K562 (cell line): ENCODE measurements at regions not wholly inside any gene's neighbourhood (a gene's known extent, or its start where the extent isn't known, plus 50 kb on each side); places are given as distances from the start of the nearest gene placed in this dataset.

Experiments
- ATAC-seq: fragments of 200-7000 bp; cut with Tn5 transposase; 3 replicates; pipeline ENCODE4 v1.9.1; 2020; ENCODE audit warnings: moderate library complexity
- BruUV-seq: library from RNA; stranded (reverse); fragments of 400-500 nt; replicated peaks from 2 replicates; lab custom pipeline; 2021; lab: Mats Ljungman, UMichigan
- CTCF ChIA-PET: fragments of 300-600 bp; formaldehyde crosslinking; extraction: SDS; loops from one replicate; lab custom pipeline; 2021; ENCODE audit warnings: low intra/inter-chr PET ratio; lab: Yijun Ruan, JAX
- POLR2A ChIA-PET: fragments of 300-600, 350-650 bp; sonication (Branson Sonifier 250); formaldehyde crosslinking; extraction: SDS; loops from one replicate; lab custom pipeline; 2021; ENCODE audit warnings: antibody characterized with exemption, inconsistent platforms; lab: Yijun Ruan, JAX
- DNase-seq, 4 experiments: peaks; one replicate each; pipeline versions ENCODE4 v3.0.0 to v3.0.0-alpha.2; 2011 to 2018; ENCODE audit warnings: low spot score in 3 of 4, mixed read lengths in 3 of 4; ENCODE audit errors: extremely low read depth in 1 of 4
- FAIRE-seq: peaks from 2 replicates; lab custom pipeline; 2011; peaks lifted over from hg19 to GRCh38; lab: Jason Lieb, UNC
- H2AFZ ChIP-seq: 2 replicates; pipeline ENCODE4 v1.6.0; 2011; ENCODE audit warnings: low read depth, low read length, control low read depth, inconsistent platforms
- H3K27ac ChIP-seq: fragments of 200-600 bp; 3 replicates; pipeline ENCODE4 v1.8.0; 2011; ENCODE audit warnings: low read depth, mild to moderate bottlenecking, control low read depth, inconsistent platforms, low read length, moderate library complexity, mixed read lengths; ENCODE audit errors: extremely low read depth
- H3K27me3 ChIP-seq, 2 experiments: fragments of 300-600 bp in 1 of 2; 2 replicates in 1 of 2; 3 replicates in 1 of 2; pipeline versions ENCODE4 v1.6.0 to v1.8.0; 2011; ENCODE audit warnings: inconsistent platforms in 2 of 2, low read length in 2 of 2, mild to moderate bottlenecking in 1 of 2, mixed read lengths in 1 of 2, moderate library complexity in 1 of 2; ENCODE audit not compliant: control insufficient read depth in 2 of 2, insufficient read depth in 2 of 2
- H3K36me3 ChIP-seq: fragments of 300-600 bp; 3 replicates; pipeline ENCODE4 v1.8.0; 2011; ENCODE audit warnings: mild to moderate bottlenecking, low read length, inconsistent platforms; ENCODE audit not compliant: control insufficient read depth, insufficient read depth
- H3K4me1 ChIP-seq, 2 experiments: fragments of 200-600 bp in 1 of 2; replicated peaks in 1 of 2; 2 replicates in 1 of 2; 3 replicates in 1 of 2; pipeline versions ENCODE4 v1.5.1 to v1.8.0; 2011; ENCODE audit warnings: inconsistent platforms in 2 of 2, low read length in 2 of 2, mild to moderate bottlenecking in 1 of 2, mixed read lengths in 1 of 2, moderate library complexity in 1 of 2; ENCODE audit not compliant: control insufficient read depth in 2 of 2, insufficient read depth in 2 of 2
- H3K4me2 ChIP-seq: 2 replicates; pipeline ENCODE4 v1.6.1; 2011; ENCODE audit warnings: low read length, control low read depth, inconsistent platforms, mixed read lengths; ENCODE audit not compliant: insufficient read depth
- H3K4me3 ChIP-seq: fragments of 200-600 bp; sonication (generic), shearing (Covaris generic); 2 replicates; pipeline ENCODE4 v1.5.1; 2016; ENCODE audit warnings: control low read depth, inconsistent platforms
- H3K79me2 ChIP-seq: fragments of 200-600 bp; 3 replicates; pipeline ENCODE4 v1.8.0; 2011; ENCODE audit warnings: low read length, inconsistent platforms; ENCODE audit not compliant: control insufficient read depth, insufficient read depth
- H3K9ac ChIP-seq, 2 experiments: 2 replicates each; pipeline versions ENCODE4 v1.6.0 to v1.6.1; 2011; ENCODE audit warnings: low read depth in 2 of 2, low read length in 2 of 2, control low read depth in 1 of 2, inconsistent platforms in 1 of 2, mild to moderate bottlenecking in 1 of 2, mixed read lengths in 1 of 2; ENCODE audit not compliant: insufficient read depth in 1 of 2
- H3K9me1 ChIP-seq: one replicate; pipeline ENCODE4 v1.6.0; 2011; ENCODE audit warnings: inconsistent platforms, mild to moderate bottlenecking, low read length, moderate library complexity; ENCODE audit not compliant: control insufficient read depth, insufficient read depth
- H3K9me3 ChIP-seq: replicated peaks from 2 replicates; pipeline ENCODE4 v1.5.1; 2011; ENCODE audit warnings: low read depth, low read length, inconsistent platforms; ENCODE audit not compliant: control insufficient read depth, insufficient read depth
- H4K20me1 ChIP-seq: replicated peaks from 2 replicates; pipeline ENCODE4 v1.6.1; 2011; ENCODE audit warnings: low read length, inconsistent platforms, mixed read lengths; ENCODE audit not compliant: control insufficient read depth, insufficient read depth
- NONO ChIP-seq, 2 experiments: fragments of 200-400 bp in 1 of 2; fragments of 450-650 bp in 1 of 2; formaldehyde crosslinking in 1 of 2; IDR thresholded peaks; 2 replicates each; pipeline ENCODE4 v1.6.1; 2017; ENCODE audit warnings: low read depth in 2 of 2, mild to moderate bottlenecking in 2 of 2, moderate library complexity in 2 of 2, low read length in 1 of 2
- STAG1 ChIP-seq: sonication (generic); formaldehyde crosslinking; IDR thresholded peaks from 2 replicates; pipeline ENCODE4 v1.5.0; 2020; ENCODE audit warnings: missing genetic modification reagents, borderline replicate concordance
- XRCC3 ChIP-seq: fragments of 450-650 bp; IDR thresholded peaks from 2 replicates; pipeline ENCODE4 v1.6.1; 2017; ENCODE audit warnings: mild to moderate bottlenecking, moderate library complexity
- ZNF212 ChIP-seq: fragments of 450-650 bp; formaldehyde crosslinking; IDR thresholded peaks from 2 replicates; pipeline ENCODE4 v1.4.0; 2020; ENCODE audit warnings: mild to moderate bottlenecking
- ZNF785 ChIP-seq: fragments of 250-450 bp; sonication (Bioruptor Pico); IDR thresholded peaks from 2 replicates; pipeline ENCODE4 v1.4.0; 2020; ENCODE audit warnings: mild to moderate bottlenecking
- WGBS: fragments of 100-300 bp; shearing (Covaris generic); methylation state at CpG from one replicate; pipeline ENCODE4 v1.1.6; 2016; ENCODE audit warnings: low coverage, mixed read lengths; ENCODE audit not compliant: insufficient coverage; ENCODE audit errors: missing lambda C conversion rate; 5-methylcytosine and 5-hydroxymethylcytosine counted together
- in situ Hi-C: fragments of 300-500 bp; cut with MboI; formaldehyde crosslinking; loops from 4 replicates; pipeline ENCODE4 v1.15.0; 2018; ENCODE audit warnings: inconsistent platforms, mixed read lengths
- intact Hi-C: fragments of 100-400 bp; cut with micrococcal nuclease; formaldehyde crosslinking; loops from 2 replicates; pipeline ENCODE4 v1.14.2; 2022
- TF ChIP-seq, protein P1 (sequence below): fragments of 250-450 bp; sonication (Bioruptor Pico); IDR thresholded peaks from 2 replicates; pipeline ENCODE4 v1.9.0; 2021; ENCODE audit warnings: mild to moderate bottlenecking

DNA sequence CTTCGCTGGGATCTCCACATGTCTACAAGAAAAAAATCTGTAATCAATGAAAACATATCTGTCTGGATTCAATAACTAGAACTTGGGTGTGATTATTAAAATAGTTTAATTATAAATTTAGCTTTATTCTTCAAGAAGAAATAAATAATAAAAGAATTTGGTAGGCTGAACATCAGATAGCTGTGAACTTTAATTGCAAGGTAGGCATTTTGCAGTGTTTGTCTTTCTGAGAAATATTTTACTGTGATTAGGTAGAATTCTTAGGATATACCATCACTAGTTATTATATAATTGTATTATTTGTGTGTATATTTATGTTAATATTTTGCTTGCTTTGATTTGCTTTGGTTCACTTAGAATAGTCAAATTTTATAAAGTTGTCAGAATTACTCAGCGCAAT, 409.4 kb downstream of the PCDH18 start:
- H3K9ac ChIP-seq = no peak overlapping the region
- H4K20me1 ChIP-seq = no peaks in the 10 kb centered on the region
- no peak for DNase-seq
- H3K9me1 ChIP-seq = no peaks in the 10 kb centered on the region
- no TSS peak for BruUV-seq
- in situ Hi-C loops (no loop called here), intact Hi-C loops (loop anchor here (10.0 kb wide), 1 partner anchor 1552 kb away; no protein-coding TSS in a partner anchor)
- no peak overlapping the region for H2AFZ ChIP-seq
- H3K27ac ChIP-seq = no peak overlapping the region
- H3K4me2 ChIP-seq = no peak overlapping the region
- no peaks in the 10 kb centered on the region for H3K9me3 ChIP-seq
- CTCF ChIA-PET = no interaction called here
- no peak for ATAC-seq
- no peak for TF ChIP-seq ZNF785 (CRISPR knock-in tag)
- POLR2A ChIA-PET = no interaction called here
- H3K27me3 ChIP-seq = no peaks in the 10 kb centered on the region
- no peaks in the 10 kb centered on the region for H3K4me1 ChIP-seq
- no peaks in the 10 kb centered on the region for H3K79me2 ChIP-seq
- WGBS = 2% methylated on average over 2 of the region's 2 CpGs
- no peak overlapping the region for H3K4me3 ChIP-seq
- no peak for FAIRE-seq
- no peaks in the 10 kb centered on the region for H3K36me3 ChIP-seq

DNA sequence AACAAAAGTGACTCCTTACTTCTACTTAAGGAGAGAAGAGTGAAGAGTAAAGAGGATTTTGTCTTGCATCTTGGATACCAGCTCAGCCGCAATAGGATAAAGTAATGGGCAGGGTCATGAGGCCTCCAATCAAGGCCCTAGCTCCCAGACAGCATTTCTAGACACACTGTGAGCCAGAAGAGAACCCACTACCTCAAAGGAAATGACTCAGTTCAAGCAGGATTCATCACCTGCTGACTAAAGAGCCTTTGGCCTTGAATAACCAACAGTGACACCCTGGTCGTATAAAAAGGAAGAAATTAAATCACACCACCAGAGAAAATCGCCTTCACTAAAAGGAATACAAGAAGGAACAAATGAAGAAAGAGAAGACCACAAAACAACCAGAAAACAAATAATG, 416.1 kb downstream of the PCDH18 start:
- FAIRE-seq (no peak), DNase-seq (no peak), ATAC-seq (no peak)
- H3K79me2 ChIP-seq = no peaks in the 10 kb centered on the region
- no peak overlapping the region for H3K27ac ChIP-seq
- BruUV-seq = no TSS peak
- WGBS = 2% methylated on average over 3 of the region's 3 CpGs
- H3K36me3 ChIP-seq = no peaks in the 10 kb centered on the region
- no peak overlapping the region for H3K4me2 ChIP-seq
- TF ChIP-seq ZNF212 (CRISPR knock-in tag) = no peak
- TF ChIP-seq XRCC3 = no peak
- TF ChIP-seq, protein P1, sequence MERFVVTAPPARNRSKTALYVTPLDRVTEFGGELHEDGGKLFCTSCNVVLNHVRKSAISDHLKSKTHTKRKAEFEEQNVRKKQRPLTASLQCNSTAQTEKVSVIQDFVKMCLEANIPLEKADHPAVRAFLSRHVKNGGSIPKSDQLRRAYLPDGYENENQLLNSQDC = no peak
- no peak for TF ChIP-seq STAG1 (CRISPR knock-in tag)
- no peak for TF ChIP-seq NONO (IDR thresholded peaks at IDR 0.05; ENCODE audit: low read depth in 2 of 2, low read length in 1 of 2)
- no peaks in the 10 kb centered on the region for H3K9me1 ChIP-seq
- H2AFZ ChIP-seq = no peak overlapping the region
- no peak overlapping the region for H3K9ac ChIP-seq
- in situ Hi-C loops (no loop called here), intact Hi-C loops (no loop called here)
- no peak overlapping the region for H3K4me3 ChIP-seq
- no peaks in the 10 kb centered on the region for H4K20me1 ChIP-seq
- H3K9me3 ChIP-seq = no peaks in the 10 kb centered on the region
- no peaks in the 10 kb centered on the region for H3K4me1 ChIP-seq
- no peaks in the 10 kb centered on the region for H3K27me3 ChIP-seq
- ChIA-PET POLR2A (no interaction called here), CTCF (no interaction called here)
